Loucy (cell line): ENCODE measurements at regions not wholly inside any gene's neighbourhood (a gene's known extent, or its start where the extent isn't known, plus 50 kb on each side); places are given as distances from the start of the nearest gene placed in this dataset.

Experiments used
- EZH2phosphoT487 ChIP-seq: fragments of 200-600 bp; IDR thresholded peaks from 2 replicates; pipeline ENCODE4 v1.6.1; 2018; ENCODE audit warnings: antibody characterized with exemption, mild to moderate bottlenecking, moderate library complexity, borderline replicate concordance
- TF ChIP-seq, protein P1 (sequence below): fragments of 200-600 bp; sonication (generic); conservative IDR thresholded peaks from 2 replicates; pipeline ENCODE4 v1.5.1; 2014; ENCODE audit warnings: mild to moderate bottlenecking, antibody characterized with exemption, low read length

GRCh38 chr4:159562366-159562765, 459.5 kb downstream of the RAPGEF2 start:
- TF ChIP-seq, protein P1, sequence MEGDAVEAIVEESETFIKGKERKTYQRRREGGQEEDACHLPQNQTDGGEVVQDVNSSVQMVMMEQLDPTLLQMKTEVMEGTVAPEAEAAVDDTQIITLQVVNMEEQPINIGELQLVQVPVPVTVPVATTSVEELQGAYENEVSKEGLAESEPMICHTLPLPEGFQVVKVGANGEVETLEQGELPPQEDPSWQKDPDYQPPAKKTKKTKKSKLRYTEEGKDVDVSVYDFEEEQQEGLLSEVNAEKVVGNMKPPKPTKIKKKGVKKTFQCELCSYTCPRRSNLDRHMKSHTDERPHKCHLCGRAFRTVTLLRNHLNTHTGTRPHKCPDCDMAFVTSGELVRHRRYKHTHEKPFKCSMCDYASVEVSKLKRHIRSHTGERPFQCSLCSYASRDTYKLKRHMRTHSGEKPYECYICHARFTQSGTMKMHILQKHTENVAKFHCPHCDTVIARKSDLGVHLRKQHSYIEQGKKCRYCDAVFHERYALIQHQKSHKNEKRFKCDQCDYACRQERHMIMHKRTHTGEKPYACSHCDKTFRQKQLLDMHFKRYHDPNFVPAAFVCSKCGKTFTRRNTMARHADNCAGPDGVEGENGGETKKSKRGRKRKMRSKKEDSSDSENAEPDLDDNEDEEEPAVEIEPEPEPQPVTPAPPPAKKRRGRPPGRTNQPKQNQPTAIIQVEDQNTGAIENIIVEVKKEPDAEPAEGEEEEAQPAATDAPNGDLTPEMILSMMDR: no peak
- no peak for TF ChIP-seq EZH2phosphoT487
